Left lung (tissue), 4 donors: ENCODE measurements at regions not wholly inside any gene's neighbourhood (a gene's known extent, or its start where the extent isn't known, plus 50 kb on each side); places are given as distances from the start of the nearest gene placed in this dataset.

Experiments
- ATAC-seq: fragments of 200-7000 bp; cut with Tn5 transposase; one replicate; pipeline ENCODE4 v1.9.1; 2020; ENCODE audit warnings: moderate library complexity
- DNase-seq, 4 donors: peaks; one replicate each; pipeline ENCODE4 v3.0.0-alpha.2; 2013 to 2020
- H3K27ac ChIP-seq, 2 donors: fragments of 200-600 bp; sonication (generic) in 1 of 2; one replicate each; pipeline versions ENCODE4 v1.5.0 to v1.8.0; 2020 to 2021
- H3K27me3 ChIP-seq, 2 donors: fragments of 200-600 bp; sonication (generic) in 1 of 2; one replicate each; pipeline versions ENCODE4 v1.5.0 to v1.8.0; 2020 to 2021
- H3K36me3 ChIP-seq, 2 donors: fragments of 200-600 bp; sonication (generic) in 1 of 2; one replicate each; pipeline versions ENCODE4 v1.5.0 to v1.8.0; 2020 to 2021
- H3K4me1 ChIP-seq, 2 donors: fragments of 200-600 bp; one replicate each; pipeline ENCODE4 v1.8.0; 2021
- H3K4me3 ChIP-seq, 2 donors: fragments of 200-600 bp; sonication (generic) in 1 of 2; one replicate each; pipeline versions ENCODE4 v1.5.0 to v1.8.0; 2020 to 2021; ENCODE audit warnings: mild to moderate bottlenecking in 1 of 2
- H3K9me3 ChIP-seq, 2 donors: fragments of 200-600 bp; sonication (generic) in 1 of 2; one replicate each; pipeline versions ENCODE4 v1.5.0 to v1.8.0; 2020 to 2021
- intact Hi-C, 2 donors: fragments of 100-400 bp; cut with DNase I; formaldehyde crosslinking; loops; one replicate each; pipeline versions ENCODE4 v1.11.2 to v1.14.2; 2022
- TF ChIP-seq, protein P1 (sequence below), 2 donors: fragments of 200-600 bp; sonication (generic) in 1 of 2; IDR thresholded peaks; one replicate each; pipeline versions ENCODE4 v1.5.0 to v1.8.0; 2021; ENCODE audit warnings: antibody characterized with exemption in 2 of 2
- donor health status: DM: no; HTN: yes; CAD: no.
- donor health status: DM: no; HTN: no; CAD: no.

DNA sequence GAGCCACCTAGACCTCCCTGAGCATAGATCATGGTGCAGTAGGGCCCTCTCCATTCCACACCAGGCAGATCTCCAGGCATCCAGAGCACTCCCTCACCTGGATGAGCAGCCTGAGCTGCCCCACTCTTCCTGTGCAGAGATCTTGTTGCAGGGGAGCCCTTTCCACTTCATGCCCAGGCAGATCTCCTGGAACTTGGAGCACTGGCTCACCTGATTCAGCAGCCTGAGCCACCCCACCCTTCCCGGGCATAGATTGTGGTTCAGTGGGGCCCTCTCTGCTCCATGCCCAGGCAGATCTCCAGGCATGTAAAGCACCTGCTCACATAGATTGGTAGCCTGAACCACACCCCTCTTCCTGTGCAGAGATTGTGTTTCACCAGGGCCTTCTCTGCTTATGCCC lies 78.0 kb downstream of the SEC16B start:
- peaks cover 0 to 22% of the 10 kb centered on the region in 2 donors for H3K9me3 ChIP-seq
- no peaks in the 10 kb centered on the region for H3K4me1 ChIP-seq
- no peak overlapping the region for H3K4me3 ChIP-seq
- DNase-seq (no peak), ATAC-seq (no peak)
- H3K27ac ChIP-seq = no peak overlapping the region
- no peaks in the 10 kb centered on the region for H3K36me3 ChIP-seq
- intact Hi-C loops = no loop called here
- H3K27me3 ChIP-seq = no peaks in the 10 kb centered on the region
- TF ChIP-seq, protein P1, sequence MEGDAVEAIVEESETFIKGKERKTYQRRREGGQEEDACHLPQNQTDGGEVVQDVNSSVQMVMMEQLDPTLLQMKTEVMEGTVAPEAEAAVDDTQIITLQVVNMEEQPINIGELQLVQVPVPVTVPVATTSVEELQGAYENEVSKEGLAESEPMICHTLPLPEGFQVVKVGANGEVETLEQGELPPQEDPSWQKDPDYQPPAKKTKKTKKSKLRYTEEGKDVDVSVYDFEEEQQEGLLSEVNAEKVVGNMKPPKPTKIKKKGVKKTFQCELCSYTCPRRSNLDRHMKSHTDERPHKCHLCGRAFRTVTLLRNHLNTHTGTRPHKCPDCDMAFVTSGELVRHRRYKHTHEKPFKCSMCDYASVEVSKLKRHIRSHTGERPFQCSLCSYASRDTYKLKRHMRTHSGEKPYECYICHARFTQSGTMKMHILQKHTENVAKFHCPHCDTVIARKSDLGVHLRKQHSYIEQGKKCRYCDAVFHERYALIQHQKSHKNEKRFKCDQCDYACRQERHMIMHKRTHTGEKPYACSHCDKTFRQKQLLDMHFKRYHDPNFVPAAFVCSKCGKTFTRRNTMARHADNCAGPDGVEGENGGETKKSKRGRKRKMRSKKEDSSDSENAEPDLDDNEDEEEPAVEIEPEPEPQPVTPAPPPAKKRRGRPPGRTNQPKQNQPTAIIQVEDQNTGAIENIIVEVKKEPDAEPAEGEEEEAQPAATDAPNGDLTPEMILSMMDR (IDR thresholded peaks at IDR 0.05) = no peak

- intact Hi-C loops = no loop called here
- Histone ChIP-seq H3K27ac (no peak overlapping the region), H3K9me3 (peaks cover 0 to 22% of the 10 kb centered on the region in 2 donors), H3K27me3 (no peaks in the 10 kb centered on the region), H3K4me3 (no peak overlapping the region), H3K36me3 (no peaks in the 10 kb centered on the region), H3K4me1 (no peaks in the 10 kb centered on the region)
- DNase-seq (no peak), ATAC-seq (no peak)
- TF ChIP-seq, protein P1 (IDR thresholded peaks at IDR 0.05) = no peak
Measured at GRCh38 chr1:177890479-177890878, 79.4 kb downstream of the SEC16B start.

- ATAC-seq (peak; percentile 50), DNase-seq (no peak)
- Histone ChIP-seq H3K36me3 (no peaks in the 10 kb centered on the region), H3K27me3 (no peaks in the 10 kb centered on the region), H3K4me3 (no peak overlapping the region), H3K4me1 (no peaks in the 10 kb centered on the region), H3K9me3 (no peaks in the 10 kb centered on the region), H3K27ac (no peak overlapping the region)
- TF ChIP-seq, protein P1 (IDR thresholded peaks at IDR 0.05) = no peak
- intact Hi-C loops = no loop called here
Measured at GRCh38 chr1:177884479-177885021, 85.3 kb downstream of the SEC16B start.

- Histone ChIP-seq H3K36me3 (no peaks in the 10 kb centered on the region), H3K4me1 (no peaks in the 10 kb centered on the region), H3K9me3 (no peaks in the 10 kb centered on the region), H3K27me3 (no peaks in the 10 kb centered on the region), H3K4me3 (no peak overlapping the region), H3K27ac (no peak overlapping the region)
- intact Hi-C loops = no loop called here
- ATAC-seq (no peak), DNase-seq (no peak)
- TF ChIP-seq, protein P1 (IDR thresholded peaks at IDR 0.05) = no peak
Measured at GRCh38 chr1:177883581-177883980, 86.3 kb downstream of the SEC16B start.

DNA sequence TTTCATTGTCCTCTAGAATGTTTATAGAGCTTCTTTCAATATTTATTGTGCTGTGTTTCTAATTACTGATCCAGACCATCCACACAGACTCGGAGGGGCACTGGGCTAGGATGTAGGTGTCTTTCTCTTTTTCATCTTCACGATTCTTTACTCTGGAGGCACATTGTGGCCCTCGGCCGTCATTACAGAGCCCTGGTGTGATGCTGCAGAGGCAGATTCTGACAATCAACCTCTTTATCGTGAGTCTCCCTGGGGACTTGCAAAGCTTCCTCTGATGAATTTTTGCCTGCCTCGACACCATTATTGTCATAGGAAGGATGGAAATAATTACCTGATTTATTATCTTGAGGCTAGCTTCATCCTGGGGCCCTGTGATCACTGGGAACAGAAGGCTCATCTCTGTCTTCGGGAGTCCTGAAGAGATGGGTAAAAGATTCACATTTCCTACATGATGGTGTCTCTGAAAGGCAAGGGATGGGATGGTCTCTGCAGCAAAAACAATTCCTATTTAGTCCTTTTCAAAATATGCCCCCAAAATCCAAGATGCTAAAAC lies 89.4 kb downstream of the SEC16B start:
- H3K4me3 ChIP-seq = no peak overlapping the region
- H3K27me3 ChIP-seq = no peaks in the 10 kb centered on the region
- H3K36me3 ChIP-seq = no peaks in the 10 kb centered on the region
- no peaks in the 10 kb centered on the region for H3K9me3 ChIP-seq
- no peak for DNase-seq
- TF ChIP-seq, protein P1 (IDR thresholded peaks at IDR 0.05) = no peak
- H3K27ac ChIP-seq = no peak overlapping the region
- intact Hi-C loops = no loop called here
- no peak for ATAC-seq
- no peaks in the 10 kb centered on the region for H3K4me1 ChIP-seq
